Hematopoietic multipotent progenitor cell treated with erythropoietin and hydrocortisone succinate and interleukin-3 and kit ligand, for 4 days (in vitro differentiated cells): ENCODE measurements at regions not wholly inside any gene's neighbourhood (a gene's known extent, or its start where the extent isn't known, plus 50 kb on each side); places are given as distances from the start of the nearest gene placed in this dataset.
A peak's percentile ranks its signal among the peaks of the same experiment; 100 is the strongest.

Source experiments
- DNase-seq: peaks from one replicate; pipeline ENCODE4 v3.0.0-alpha.2; 2015

GRCh38 chr4:73929278-73929677, 52.5 kb downstream of the PF4 start:
- no peak for DNase-seq

- DNase-seq = no peak
Observed at GRCh38 chr4:73923631-73923937, 54.4 kb downstream of the CXCL1 start.

GRCh38 chr4:73922766-73923630, 53.8 kb downstream of the CXCL1 start:
- DNase-seq = peak; percentile 69

GRCh38 chr4:73922317-73922716, 53.1 kb downstream of the CXCL1 start:
- DNase-seq = no peak
